ENCODE measurements at regions not wholly inside any gene's neighbourhood (a gene's known extent, or its start where the extent isn't known, plus 50 kb on each side); places are given as distances from the start of the nearest gene placed in this dataset.
A peak's percentile ranks its signal among the peaks of the same experiment; 100 is the strongest.

DNA sequence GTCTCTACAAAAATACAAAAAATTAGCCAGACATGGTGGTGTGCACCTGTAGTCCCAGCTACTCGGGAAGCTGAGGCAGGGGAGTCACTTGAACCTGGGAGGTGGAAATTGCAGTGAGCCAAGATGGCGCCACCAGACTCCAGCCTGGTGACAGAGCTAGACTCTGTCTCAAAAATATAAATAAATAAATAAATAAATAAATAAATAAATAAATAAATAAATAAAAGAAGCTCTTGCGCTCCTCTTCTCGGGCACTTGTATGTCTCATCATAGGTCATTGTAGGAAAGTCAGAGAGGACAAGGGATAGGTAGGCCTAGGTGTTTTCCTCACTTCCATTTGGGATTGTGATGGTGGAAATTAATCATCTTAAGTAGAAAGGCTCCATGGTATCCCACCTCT, 252.8 kb downstream of the PIK3R1 start (continued):
- TF ChIP-seq ZNF654 (tag by site-specific recombination; IDR thresholded peaks at IDR 0.05; ENCODE audit: low read depth) (peak; percentile 56), ZNF19 (tag by site-specific recombination; IDR thresholded peaks at IDR 0.05; ENCODE audit: low read depth) (peak; percentile 88; the same call in 1 of the 2 replicates), SCRT1 (tag by site-specific recombination; IDR thresholded peaks at IDR 0.05; ENCODE audit: borderline replicate concordance) (no peak), ZFHX2 (tag by site-specific recombination; conservative IDR thresholded peaks at IDR 0.05) (no peak), PRDM6 (tag by site-specific recombination; IDR thresholded peaks at IDR 0.05) (no peak), GLIS2 (tag by site-specific recombination; IDR thresholded peaks at IDR 0.05) (no peak), KLF7 (tag by site-specific recombination; IDR thresholded peaks at IDR 0.05; ENCODE audit: borderline replicate concordance) (peak; percentile 41; the same call in 1 of the 2 replicates), SP3 (tag by site-specific recombination; IDR thresholded peaks at IDR 0.05) (no peak), SETDB1 (IDR thresholded peaks at IDR 0.05; ENCODE audit: insufficient read length, low read length) (no peak), ZNF843 (tag by site-specific recombination; IDR thresholded peaks at IDR 0.05) (no peak), PRDM4 (tag by site-specific recombination; IDR thresholded peaks at IDR 0.05) (no peak), ZNF548 (tag by site-specific recombination; IDR thresholded peaks at IDR 0.05) (no peak), ZBTB48 (tag by site-specific recombination; IDR thresholded peaks at IDR 0.05) (no peak), ZFP3 (tag by site-specific recombination; IDR thresholded peaks at IDR 0.05; ENCODE audit: low read depth) (no peak), SALL2 (tag by site-specific recombination; IDR thresholded peaks at IDR 0.05; ENCODE audit: borderline replicate concordance) (no peak), ZNF776 (tag by site-specific recombination; IDR thresholded peaks at IDR 0.05; ENCODE audit: borderline replicate concordance) (no peak), GLI2 (tag by site-specific recombination; IDR thresholded peaks at IDR 0.05; ENCODE audit: borderline replicate concordance, low read depth) (no peak; the same call in 1 of the 2 replicates), HOXA7 (CRISPR knock-in tag; IDR thresholded peaks at IDR 0.05; ENCODE audit: borderline replicate concordance) (no peak), ZNF510 (tag by site-specific recombination; IDR thresholded peaks at IDR 0.05; ENCODE audit: insufficient replicate concordance) (peak; percentile 94), ZNF394 (tag by site-specific recombination; IDR thresholded peaks at IDR 0.05; ENCODE audit: borderline replicate concordance) (peak; percentile 98), ZNF221 (tag by site-specific recombination; IDR thresholded peaks at IDR 0.05; ENCODE audit: borderline replicate concordance) (no peak), HOXC10 (CRISPR knock-in tag; IDR thresholded peaks at IDR 0.05) (no peak), EGR2 (tag by site-specific recombination; IDR thresholded peaks at IDR 0.05; ENCODE audit: low read depth) (no peak), ZNF169 (tag by site-specific recombination; IDR thresholded peaks at IDR 0.05) (no peak), ZNF2 (tag by site-specific recombination; IDR thresholded peaks at IDR 0.05) (no peak), RBAK (tag by site-specific recombination; IDR thresholded peaks at IDR 0.05) (no peak; the same call in 1 of the 2 replicates), ZNF76 (tag by site-specific recombination; IDR thresholded peaks at IDR 0.05; ENCODE audit: borderline replicate concordance, low read depth) (no peak), KLF16 (tag by site-specific recombination; IDR thresholded peaks at IDR 0.05) (no peak), ZNF433 (tag by site-specific recombination; IDR thresholded peaks at IDR 0.05; ENCODE audit: low read depth) (peak; percentile 78), KLF9 (tag by site-specific recombination; IDR thresholded peaks at IDR 0.05; ENCODE audit: low read depth) (no peak)
- TF ChIP-seq, protein P1, sequence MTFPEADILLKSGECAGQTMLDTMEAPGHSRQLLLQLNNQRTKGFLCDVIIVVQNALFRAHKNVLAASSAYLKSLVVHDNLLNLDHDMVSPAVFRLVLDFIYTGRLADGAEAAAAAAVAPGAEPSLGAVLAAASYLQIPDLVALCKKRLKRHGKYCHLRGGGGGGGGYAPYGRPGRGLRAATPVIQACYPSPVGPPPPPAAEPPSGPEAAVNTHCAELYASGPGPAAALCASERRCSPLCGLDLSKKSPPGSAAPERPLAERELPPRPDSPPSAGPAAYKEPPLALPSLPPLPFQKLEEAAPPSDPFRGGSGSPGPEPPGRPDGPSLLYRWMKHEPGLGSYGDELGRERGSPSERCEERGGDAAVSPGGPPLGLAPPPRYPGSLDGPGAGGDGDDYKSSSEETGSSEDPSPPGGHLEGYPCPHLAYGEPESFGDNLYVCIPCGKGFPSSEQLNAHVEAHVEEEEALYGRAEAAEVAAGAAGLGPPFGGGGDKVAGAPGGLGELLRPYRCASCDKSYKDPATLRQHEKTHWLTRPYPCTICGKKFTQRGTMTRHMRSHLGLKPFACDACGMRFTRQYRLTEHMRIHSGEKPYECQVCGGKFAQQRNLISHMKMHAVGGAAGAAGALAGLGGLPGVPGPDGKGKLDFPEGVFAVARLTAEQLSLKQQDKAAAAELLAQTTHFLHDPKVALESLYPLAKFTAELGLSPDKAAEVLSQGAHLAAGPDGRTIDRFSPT (tag by site-specific recombination; IDR thresholded peaks at IDR 0.05): no peak
- TF ChIP-seq, protein P2, sequence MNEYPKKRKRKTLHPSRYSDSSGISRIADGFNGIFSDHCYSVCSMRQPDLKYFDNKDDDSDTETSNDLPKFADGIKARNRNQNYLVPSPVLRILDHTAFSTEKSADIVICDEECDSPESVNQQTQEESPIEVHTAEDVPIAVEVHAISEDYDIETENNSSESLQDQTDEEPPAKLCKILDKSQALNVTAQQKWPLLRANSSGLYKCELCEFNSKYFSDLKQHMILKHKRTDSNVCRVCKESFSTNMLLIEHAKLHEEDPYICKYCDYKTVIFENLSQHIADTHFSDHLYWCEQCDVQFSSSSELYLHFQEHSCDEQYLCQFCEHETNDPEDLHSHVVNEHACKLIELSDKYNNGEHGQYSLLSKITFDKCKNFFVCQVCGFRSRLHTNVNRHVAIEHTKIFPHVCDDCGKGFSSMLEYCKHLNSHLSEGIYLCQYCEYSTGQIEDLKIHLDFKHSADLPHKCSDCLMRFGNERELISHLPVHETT (tag by site-specific recombination; IDR thresholded peaks at IDR 0.05): no peak
